ENCODE measurements at regions not wholly inside any gene's neighbourhood (a gene's known extent, or its start where the extent isn't known, plus 50 kb on each side); places are given as distances from the start of the nearest gene placed in this dataset.

- intact Hi-C loops (cut with micrococcal nuclease): no loop called here
Observed at GRCh38 chr2:120866071-120866470, 130.4 kb downstream of the GLI2 start.

GRCh38 chr2:120866483-120867140 lies 130.9 kb downstream of the GLI2 start:
- intact Hi-C loops (cut with micrococcal nuclease): no loop called here

GRCh38 chr2:120867290-120868241 lies 131.9 kb downstream of the GLI2 start:
- intact Hi-C loops (cut with micrococcal nuclease): no loop called here

GRCh38 chr2:120868366-120868765 lies 132.7 kb downstream of the GLI2 start:
- intact Hi-C loops (cut with micrococcal nuclease): no loop called here

GRCh38 chr2:120869036-120869729 lies 133.5 kb downstream of the GLI2 start:
- intact Hi-C loops (cut with micrococcal nuclease): no loop called here

- intact Hi-C loops (cut with micrococcal nuclease): no loop called here
Observed at GRCh38 chr2:120869730-120870466, 134.2 kb downstream of the GLI2 start.

GRCh38 chr2:120870467-120870788 lies 134.8 kb downstream of the GLI2 start:
- intact Hi-C loops (cut with micrococcal nuclease): no loop called here

- intact Hi-C loops (cut with micrococcal nuclease): no loop called here
Observed at GRCh38 chr2:120871016-120871635, 135.5 kb downstream of the GLI2 start.

GRCh38 chr2:120871881-120872620 lies 136.4 kb downstream of the GLI2 start:
- intact Hi-C loops (cut with micrococcal nuclease): no loop called here

- intact Hi-C loops (cut with micrococcal nuclease): no loop called here
Observed at GRCh38 chr2:120873958-120874887, 138.6 kb downstream of the GLI2 start.

- intact Hi-C loops (cut with micrococcal nuclease): no loop called here
Observed at GRCh38 chr2:120874888-120875275, 139.2 kb downstream of the GLI2 start.

- intact Hi-C loops (cut with micrococcal nuclease): no loop called here
Observed at GRCh38 chr2:120875431-120875830, 139.8 kb downstream of the GLI2 start.

- intact Hi-C loops (cut with micrococcal nuclease): no loop called here
Observed at GRCh38 chr2:120876526-120877280, 141.0 kb downstream of the GLI2 start.

GRCh38 chr2:120877409-120877808 lies 141.7 kb downstream of the GLI2 start:
- intact Hi-C loops (cut with micrococcal nuclease): no loop called here

GRCh38 chr2:120878970-120879369 lies 143.3 kb downstream of the GLI2 start:
- intact Hi-C loops (cut with micrococcal nuclease): no loop called here

- intact Hi-C loops (cut with micrococcal nuclease): no loop called here
Observed at GRCh38 chr2:120879431-120880295, 144.0 kb downstream of the GLI2 start.

- intact Hi-C loops (cut with micrococcal nuclease): no loop called here
Observed at GRCh38 chr2:120880381-120880780, 144.7 kb downstream of the GLI2 start.

All from T-helper 2 cell treated with Interferon-gamma antibody and Interleukin-4, amounts not matched to agents 100 ng/mL and 5 ng/mL, for 36 hours (primary cell).